Stimulated activated CD4-positive, alpha-beta T cell treated with anti-CD3 and anti-CD28 coated beads, Interleukin-4, amount 100 ng/mL, for 1 hour (primary cell): ENCODE measurements at regions not wholly inside any gene's neighbourhood (a gene's known extent, or its start where the extent isn't known, plus 50 kb on each side); places are given as distances from the start of the nearest gene placed in this dataset.

Experiments used
- DNase-seq: peaks from one replicate; pipeline ENCODE4 v3.0.0-alpha.2; 2020

- peak; percentile 7 for DNase-seq
These were observed 119.3 kb upstream of the MDM1 start for GRCh38 chr12:68451261-68452077.

GRCh38 chr12:68452078-68452715 lies 120.0 kb upstream of the MDM1 start:
- DNase-seq: no peak

- no peak for DNase-seq
These were observed 121.1 kb upstream of the MDM1 start for GRCh38 chr12:68453278-68453677.

- no peak for DNase-seq
These were observed 121.7 kb upstream of the MDM1 start for GRCh38 chr12:68453876-68454275.

GRCh38 chr12:68454892-68455291 lies 122.7 kb upstream of the MDM1 start:
- DNase-seq: no peak

GRCh38 chr12:68455691-68456345 lies 123.7 kb upstream of the MDM1 start:
- no peak for DNase-seq

GRCh38 chr12:68458866-68459265 lies 126.7 kb upstream of the MDM1 start:
- no peak for DNase-seq

- DNase-seq: no peak
These were observed 128.1 kb upstream of the MDM1 start for GRCh38 chr12:68460236-68460635.

- no peak for DNase-seq
These were observed 129.5 kb upstream of the MDM1 start for GRCh38 chr12:68461645-68462044.

GRCh38 chr12:68462803-68463202 lies 130.6 kb upstream of the MDM1 start:
- DNase-seq: no peak

- no peak for DNase-seq
These were observed 133.1 kb upstream of the MDM1 start for GRCh38 chr12:68465227-68465626.

- DNase-seq: no peak
These were observed 135.4 kb upstream of the MDM1 start for GRCh38 chr12:68467514-68467913.

- no peak for DNase-seq
These were observed 135.9 kb upstream of the MDM1 start for GRCh38 chr12:68468036-68468435.

- no peak for DNase-seq
These were observed 137.0 kb upstream of the MDM1 start for GRCh38 chr12:68469113-68469512.

GRCh38 chr12:68470664-68471328 lies 138.6 kb upstream of the MDM1 start:
- DNase-seq: no peak

GRCh38 chr12:68474467-68475204 lies 136.1 kb upstream of the RAP1B start:
- no peak for DNase-seq

GRCh38 chr12:68476794-68477193 lies 133.9 kb upstream of the RAP1B start:
- DNase-seq: no peak

- DNase-seq: no peak
These were observed 133.4 kb upstream of the RAP1B start for GRCh38 chr12:68477261-68477772.

- no peak for DNase-seq
These were observed 132.8 kb upstream of the RAP1B start for GRCh38 chr12:68477906-68478305.

GRCh38 chr12:68478516-68479260 lies 132.0 kb upstream of the RAP1B start:
- DNase-seq: no peak

GRCh38 chr12:68479261-68479895 lies 131.3 kb upstream of the RAP1B start:
- no peak for DNase-seq
